HG03432 (cell line): ENCODE measurements at regions not wholly inside any gene's neighbourhood (a gene's known extent, or its start where the extent isn't known, plus 50 kb on each side); places are given as distances from the start of the nearest gene placed in this dataset.
A peak's percentile ranks its signal among the peaks of the same experiment; 100 is the strongest.
"Not testable (repeated sequence)": the region's sequence is repeated elsewhere in the genome, so short reads cannot be mapped to it uniquely, and the experiment has no call there.

ENCODE experiments used
- ATAC-seq: cut with Tn5 transposase; IDR thresholded peaks from one replicate; pipeline ENCODE4 v1.9.1; 2021; ENCODE audit warnings: mild to moderate bottlenecking, moderate library complexity; ENCODE audit not compliant: unreplicated experiment

DNA sequence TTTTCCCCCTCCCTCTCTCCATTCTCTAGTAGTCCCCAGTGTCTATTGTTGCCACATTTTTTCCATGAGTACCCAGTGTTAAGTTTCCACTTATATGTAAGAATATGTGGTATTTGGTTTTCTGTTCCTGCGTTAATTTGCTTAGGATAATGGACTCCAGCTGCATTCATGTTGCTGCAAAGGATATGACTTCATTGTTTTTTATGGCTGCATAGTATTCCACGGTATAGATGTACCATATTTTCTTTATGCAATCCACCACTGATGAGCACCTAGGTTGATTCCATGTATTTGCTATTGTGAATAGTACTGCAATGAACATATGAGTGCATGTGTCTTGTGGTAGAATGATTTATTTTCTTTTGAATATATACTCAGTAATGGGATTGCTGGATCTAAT lies 77.4 kb upstream of the MEGF10 start:
- no peak for ATAC-seq

DNA sequence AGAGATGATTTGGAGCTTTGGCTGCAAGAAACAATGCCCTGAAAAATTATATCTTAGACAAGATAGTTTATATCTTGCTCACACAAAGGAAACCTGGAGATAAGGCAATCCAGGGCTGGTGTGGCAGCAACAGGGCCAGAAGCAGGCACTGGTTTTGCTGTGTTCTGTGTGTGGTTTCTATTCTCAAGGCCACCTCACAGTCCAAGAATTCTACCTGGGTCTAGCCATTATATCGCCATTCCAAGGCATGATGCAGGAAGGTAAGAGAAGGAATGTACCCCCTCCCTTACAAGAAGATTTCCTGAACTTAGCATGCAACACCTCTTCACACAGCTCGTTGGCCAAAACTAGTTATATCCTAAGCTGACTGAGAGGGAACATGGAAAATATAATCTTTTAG lies 74.5 kb upstream of the MEGF10 start:
- no peak for ATAC-seq

DNA sequence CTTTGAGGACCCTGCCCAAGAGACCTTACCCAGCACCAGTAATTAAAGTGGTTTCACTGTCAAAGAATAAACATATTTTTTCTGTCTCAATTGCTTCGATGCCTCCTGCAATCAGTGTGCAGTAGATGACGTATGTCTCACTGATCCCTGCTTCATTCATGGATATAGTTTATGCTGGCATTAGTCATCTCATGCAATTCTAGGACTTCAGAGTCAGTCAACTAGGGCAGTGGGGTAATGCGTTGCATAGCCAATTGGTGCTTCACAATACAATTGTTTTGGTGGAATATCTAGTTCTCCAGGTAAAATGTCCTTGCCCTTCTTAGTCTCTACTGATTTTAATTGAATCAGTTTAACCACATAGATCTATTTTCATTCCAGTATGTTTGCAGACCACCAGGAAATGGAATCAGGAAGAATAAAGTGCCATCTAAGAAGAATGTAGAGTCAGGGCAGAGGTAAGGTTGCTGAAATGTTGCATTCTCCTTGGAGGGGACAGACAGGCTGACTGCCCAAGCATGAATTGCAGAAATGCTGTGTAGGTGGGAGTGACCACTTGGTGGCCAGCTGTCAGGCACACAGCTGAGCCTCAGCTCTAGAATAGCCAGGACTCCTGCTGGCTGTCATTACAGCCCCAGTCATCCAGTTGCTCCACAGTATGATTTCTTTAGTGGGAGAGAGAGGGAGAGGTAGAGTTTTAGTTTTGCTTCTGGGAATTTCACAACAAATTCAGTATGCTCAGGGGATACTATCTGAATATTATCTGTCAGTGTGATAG lies 73.5 kb upstream of the MEGF10 start:
- no peak for ATAC-seq

DNA sequence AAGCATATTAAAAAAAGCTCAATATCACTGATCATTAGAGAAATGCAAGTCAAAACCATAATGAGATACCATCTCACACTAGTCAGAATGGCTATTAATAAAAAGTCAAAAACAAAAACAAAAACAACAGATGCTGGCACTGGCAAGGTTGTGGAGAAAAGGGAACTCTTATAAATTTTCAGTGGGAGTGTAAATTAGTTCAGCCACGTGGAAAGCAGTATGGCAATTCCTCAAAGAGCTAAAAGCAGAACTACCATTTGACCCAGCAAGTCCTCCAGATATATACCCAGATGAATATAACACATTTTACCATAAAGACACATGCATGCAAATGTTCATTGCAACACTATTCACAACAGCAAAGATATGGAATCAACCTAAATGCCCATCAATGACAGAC lies 68.7 kb upstream of the MEGF10 start:
- ATAC-seq: not testable (repeated sequence)

DNA sequence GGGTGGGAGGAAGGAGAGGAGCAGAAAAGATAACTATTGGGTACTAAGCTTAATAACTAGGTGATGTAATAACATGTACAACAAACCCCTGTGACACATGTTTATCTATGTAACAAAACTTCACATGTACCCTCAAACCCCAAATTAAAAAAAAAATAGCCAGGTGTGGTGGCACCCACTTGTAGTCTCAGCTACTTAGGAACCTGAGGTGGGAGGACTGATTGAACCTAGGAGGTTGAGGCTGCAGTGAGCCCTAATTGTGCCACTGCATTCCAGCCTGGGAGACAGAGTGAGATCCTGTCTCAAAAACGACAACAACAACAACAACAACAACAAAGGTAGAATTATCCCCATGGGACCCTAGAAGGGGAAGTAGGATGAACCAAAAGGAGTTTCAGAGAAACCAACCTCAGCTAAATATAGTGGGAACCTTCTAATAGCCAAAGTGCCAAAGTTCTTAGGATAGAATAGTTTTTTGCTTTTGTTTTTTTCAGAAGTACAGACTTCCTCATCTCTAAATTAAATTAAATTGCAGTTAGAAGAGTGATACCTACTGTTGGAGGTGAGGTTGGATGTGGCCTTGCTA lies 67.9 kb upstream of the MEGF10 start:
- ATAC-seq: peak; percentile 79

DNA sequence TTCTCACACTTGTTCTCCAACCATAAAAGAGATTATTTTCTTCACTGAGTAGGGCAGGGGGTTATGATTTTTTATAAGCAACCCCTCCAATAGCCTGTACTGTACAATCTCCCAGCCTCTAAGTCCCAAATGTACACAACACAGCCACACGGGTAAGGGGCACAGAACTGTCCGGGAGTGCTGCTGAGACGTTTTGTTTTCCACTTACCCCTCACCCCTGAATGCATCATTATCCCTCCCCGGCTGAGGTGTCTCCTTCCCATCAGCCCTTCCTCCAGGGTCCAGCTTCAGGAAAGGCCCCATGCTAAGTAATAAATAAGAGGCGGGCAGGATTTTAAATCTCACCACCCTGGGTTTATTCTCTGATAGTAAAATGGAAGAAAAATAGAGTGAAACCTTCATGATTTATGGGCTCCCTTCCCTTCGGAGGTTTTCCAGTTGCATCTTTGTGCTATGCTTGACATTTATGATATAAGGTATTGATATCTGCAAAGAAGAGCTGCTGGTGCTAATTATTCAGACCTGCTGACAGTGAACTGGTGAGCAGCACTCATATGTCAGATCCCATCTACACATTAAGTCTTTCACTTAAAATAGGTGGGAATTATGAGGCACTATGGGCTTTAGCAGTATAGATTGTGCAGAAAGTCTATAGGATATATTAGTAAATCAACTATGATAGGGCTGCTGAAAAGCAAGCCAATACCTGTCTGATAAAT lies 67.2 kb upstream of the MEGF10 start:
- no peak for ATAC-seq

DNA sequence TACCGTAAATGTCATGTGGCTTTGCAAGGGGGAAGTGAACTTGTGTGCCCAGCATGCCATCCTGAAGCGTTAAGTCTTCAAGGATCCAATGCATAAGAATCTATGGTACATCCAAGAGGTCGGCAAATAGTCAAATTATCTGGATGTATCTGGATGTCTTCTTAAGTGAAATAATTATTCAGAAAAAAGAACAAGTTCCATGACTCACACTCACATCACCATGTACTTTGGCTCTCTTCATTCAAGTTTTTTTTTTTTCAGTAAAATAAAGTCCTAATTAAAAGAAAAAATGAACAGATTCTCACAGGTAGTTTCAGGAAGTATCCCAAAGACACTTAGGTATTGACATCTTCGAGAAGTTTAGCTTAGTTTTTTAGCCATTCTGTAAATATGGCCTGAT lies 62.7 kb upstream of the MEGF10 start:
- ATAC-seq: no peak

DNA sequence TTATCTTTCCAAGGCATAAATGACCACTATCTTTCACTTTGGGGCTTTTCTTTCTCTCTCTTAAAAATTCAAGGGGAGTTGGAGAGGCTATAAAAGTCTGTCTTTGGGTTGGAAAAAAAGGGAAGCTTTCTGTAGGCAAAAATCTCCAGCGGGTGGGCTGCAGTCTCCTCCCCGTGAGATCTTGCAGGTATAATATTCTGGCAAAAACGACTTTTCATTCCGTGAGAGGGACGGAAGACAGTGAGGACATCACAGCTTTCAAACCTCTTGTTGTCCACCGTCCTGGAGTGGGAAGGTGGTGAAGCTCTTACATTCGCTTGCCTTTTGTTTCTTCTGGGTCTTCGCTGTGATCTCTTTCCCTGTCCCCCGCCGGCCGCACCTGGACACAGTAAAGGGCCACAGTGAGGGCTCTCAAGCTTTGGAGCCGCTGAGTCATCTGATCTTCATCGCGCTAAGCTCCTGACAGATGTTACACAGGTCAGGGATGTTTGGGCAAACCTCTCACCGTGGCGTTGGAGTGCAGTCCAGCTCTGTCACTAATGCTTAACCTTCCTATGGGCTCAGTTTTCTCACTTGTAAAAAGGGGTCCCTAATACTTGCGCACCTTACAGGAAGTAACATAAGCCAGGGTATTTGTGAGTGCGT lies 61.9 kb upstream of the MEGF10 start:
- no peak for ATAC-seq

DNA sequence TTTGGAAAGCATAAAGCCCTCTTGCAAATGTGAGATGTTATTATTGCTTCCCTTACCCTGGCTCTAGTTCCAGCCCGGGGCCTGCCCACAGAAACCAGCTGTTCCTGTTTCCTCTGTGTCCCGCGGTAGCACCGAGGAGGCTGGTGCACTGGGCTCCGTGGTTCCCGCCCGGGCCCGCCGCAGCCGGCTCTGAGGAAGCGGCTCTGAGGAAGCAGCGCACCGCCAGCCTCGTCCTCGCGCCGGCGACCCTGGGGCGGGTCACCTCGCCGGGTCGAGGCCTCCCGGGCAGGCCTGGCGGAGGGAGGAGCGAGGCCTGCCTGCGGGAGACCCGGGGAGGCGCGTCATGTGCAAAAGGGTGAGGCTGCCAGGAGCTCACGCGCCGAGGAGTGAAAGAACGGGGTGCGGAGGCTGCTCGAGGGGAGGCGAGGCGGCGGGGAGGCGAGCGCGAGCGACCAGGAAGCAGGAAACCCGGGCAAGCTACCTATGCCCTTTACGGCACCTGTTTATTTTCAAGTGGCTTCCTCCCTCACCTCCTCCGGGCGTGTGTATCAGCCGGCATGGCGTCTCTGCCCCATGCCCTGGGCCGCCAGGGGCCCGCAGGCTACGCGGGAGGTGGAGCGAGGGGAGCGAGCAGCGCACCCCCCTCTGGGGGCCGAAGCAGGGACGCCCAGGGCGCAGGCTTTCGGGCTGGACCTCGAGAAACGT lies 61.3 kb upstream of the MEGF10 start:
- ATAC-seq: peak; percentile 88

DNA sequence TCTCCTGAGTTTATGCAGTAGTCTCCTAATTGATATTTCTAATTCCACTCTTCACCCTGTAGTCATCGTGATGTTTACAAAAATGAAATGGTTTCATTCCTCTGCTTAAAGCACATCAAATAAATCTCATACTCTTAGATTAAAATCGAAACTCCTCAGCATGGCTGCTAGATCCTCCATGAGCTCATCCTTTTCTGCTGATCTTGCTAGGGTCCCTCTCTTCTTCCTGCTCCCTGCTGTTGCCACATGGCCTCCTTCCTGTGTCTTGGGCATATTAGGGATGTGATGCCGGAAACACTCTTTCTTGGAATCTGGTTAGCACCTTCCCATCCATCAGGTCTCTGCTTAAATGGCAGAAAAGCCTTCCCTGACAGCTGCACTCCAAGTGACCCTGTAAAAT lies 59.5 kb upstream of the MEGF10 start:
- no peak for ATAC-seq

DNA sequence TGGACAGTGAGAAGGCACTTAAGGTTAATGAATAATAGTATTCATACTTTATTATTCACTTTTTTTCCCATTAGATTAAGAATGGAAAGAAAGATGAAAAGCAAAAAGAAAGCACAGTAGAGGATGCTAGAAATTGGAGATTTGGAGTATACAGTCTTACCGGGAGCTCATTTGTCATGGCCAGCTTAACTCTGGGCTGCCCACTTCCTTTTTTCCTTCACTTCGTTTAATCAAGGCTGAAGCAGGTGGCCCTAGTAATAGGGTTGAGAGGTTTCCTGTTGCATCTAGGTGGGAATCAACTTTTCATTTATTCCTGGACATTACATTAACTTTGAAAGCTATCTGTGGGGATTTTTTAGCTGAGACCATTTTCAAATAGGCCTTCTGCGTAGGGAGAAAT lies 57.0 kb upstream of the MEGF10 start:
- ATAC-seq: no peak

DNA sequence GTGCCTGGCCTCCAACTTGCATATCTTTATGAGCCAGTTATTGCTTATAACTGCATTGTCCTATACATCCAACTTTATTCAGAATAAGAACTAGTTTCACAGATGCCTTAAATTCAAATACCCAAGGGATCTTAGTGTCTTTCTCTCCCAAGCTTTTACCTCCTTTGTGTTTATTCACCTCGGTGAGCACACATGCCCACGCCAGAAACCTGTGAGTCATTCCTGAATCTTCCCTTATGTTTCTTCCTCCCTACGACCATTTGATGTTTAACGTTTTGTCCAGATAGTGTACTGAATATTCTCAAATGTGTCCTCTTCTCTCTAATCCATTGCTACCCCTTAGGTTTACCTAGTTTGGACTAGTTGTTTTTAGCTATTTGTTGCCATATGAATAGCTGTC lies 55.5 kb upstream of the MEGF10 start:
- ATAC-seq: no peak

DNA sequence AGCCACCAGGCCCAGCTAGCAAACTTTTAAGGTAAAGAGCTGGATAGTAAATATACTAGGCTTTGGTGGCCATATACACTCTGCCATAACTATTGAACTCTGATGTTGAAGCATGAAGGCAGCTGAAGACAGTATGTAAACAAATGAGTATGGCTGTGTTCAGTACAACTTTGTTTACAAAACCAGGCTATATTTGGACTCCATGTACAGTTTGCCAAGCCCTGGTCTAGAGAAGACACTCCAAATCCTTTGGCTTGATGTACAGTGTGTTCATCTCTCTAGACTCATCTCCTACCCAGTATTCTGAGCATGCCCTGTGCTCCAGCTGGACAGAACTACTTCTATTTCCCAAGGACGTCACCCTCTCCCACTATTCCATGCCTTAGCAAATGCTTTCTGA lies 54.3 kb upstream of the MEGF10 start:
- no peak for ATAC-seq
